ENCODE measurements at regions not wholly inside any gene's neighbourhood (a gene's known extent, or its start where the extent isn't known, plus 50 kb on each side); places are given as distances from the start of the nearest gene placed in this dataset.

DNA sequence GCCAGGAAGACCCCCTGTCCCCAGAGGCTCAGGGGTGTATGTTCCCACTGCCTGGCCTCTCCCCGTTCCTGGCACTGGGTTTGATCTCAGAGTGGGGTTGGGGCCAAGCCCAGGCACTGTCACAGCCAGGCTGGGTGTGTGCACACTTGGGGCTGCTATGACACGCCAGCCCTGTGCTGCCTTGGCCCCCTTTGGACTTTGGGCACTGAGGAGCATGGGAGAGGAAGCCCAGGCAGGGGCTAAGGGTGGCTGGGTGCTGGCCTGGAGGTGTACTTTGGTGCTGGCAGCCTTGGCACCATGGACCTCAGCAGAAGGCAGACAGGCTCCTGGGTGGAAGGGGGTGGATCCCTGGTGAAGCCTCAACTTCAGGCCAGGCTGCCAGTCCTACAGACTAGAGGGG is 223.6 kb upstream of the ISL1 start:
- TF ChIP-seq CTCF (IDR thresholded peaks at IDR 0.05) (no peak), POLR2A (IDR thresholded peaks at IDR 0.05) (no peak), EP300 (IDR thresholded peaks at IDR 0.05) (no peak), POLR2AphosphoS5 (IDR thresholded peaks at IDR 0.05) (no peak)
